ENCODE measurements at regions not wholly inside any gene's neighbourhood (a gene's known extent, or its start where the extent isn't known, plus 50 kb on each side); places are given as distances from the start of the nearest gene placed in this dataset.

DNA sequence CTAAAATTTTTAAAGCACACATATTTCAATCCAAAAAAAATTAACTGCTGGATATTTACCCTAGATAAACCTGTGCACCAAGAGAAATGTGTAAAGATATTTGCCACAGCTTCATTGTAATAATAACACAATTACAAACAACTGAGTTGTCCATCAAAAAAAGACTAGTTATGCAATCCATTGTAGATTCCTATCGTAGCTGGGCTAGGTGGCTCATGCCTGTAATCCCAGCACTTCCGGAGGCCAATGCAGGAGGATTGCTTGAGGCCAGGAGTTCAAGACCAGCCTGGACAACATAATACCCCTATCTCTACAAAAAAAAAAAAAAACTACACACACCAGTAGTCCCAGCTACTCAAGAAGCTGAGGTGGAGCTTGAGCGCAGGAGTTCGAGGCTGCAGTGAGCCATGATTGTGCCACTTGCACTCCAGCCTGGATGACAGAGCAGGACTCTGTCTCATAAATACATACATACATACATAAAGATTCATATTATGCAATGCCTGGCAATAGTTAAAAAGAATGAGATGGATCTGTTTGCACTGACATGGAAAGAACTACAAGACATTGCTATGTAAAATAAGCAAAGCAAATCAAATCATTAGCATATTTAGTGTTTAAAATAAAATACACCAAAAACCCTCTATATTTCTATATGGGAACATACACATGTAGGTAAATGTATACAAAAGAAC, 56.5 kb upstream of the CCDC28A start:
- no peak for DNase-seq

- DNase-seq = no peak
Measured at GRCh38 chr6:138719011-138719635, 54.4 kb upstream of the CCDC28A start.

GRCh38 chr6:138719744-138720143, 53.8 kb upstream of the CCDC28A start:
- no peak for DNase-seq

- no peak for DNase-seq
Measured at GRCh38 chr6:138722425-138723371, 50.9 kb upstream of the CCDC28A start.

Measured in CD4-positive, alpha-beta T cell treated with Interleukin-12 subunit alpha and Interleukin-12 subunit beta, for 1 hour (primary cell).